Neural cell (in vitro differentiated cells): ENCODE measurements at regions not wholly inside any gene's neighbourhood (a gene's known extent, or its start where the extent isn't known, plus 50 kb on each side); places are given as distances from the start of the nearest gene placed in this dataset.

Source experiments
- H2AFZ ChIP-seq: fragments of 200-600, 300-800 bp; sonication (generic), shearing (Covaris generic); 2 replicates; pipeline ENCODE4 v1.6.0; 2014; ENCODE audit warnings: low read depth, mild to moderate bottlenecking, antibody characterized with exemption, low read length, moderate library complexity
- H3F3A ChIP-seq: fragments of 200-600 bp; shearing (Covaris generic); 2 replicates; pipeline ENCODE4 v1.6.1; 2016; ENCODE audit warnings: mild to moderate bottlenecking, moderate library complexity, mixed read lengths, antibody characterized with exemption, low read length; ENCODE audit not compliant: insufficient read depth, poor library complexity, severe bottlenecking
- H3K27ac ChIP-seq: fragments of 200-600, 300-800 bp; sonication (generic), shearing (Covaris generic); 2 replicates; pipeline ENCODE4 v1.5.1; 2014; ENCODE audit warnings: mild to moderate bottlenecking, low read length, moderate library complexity
- H3K27me3 ChIP-seq: fragments of 300-800, 200-600 bp; sonication (generic), shearing (Covaris generic); 2 replicates; pipeline ENCODE4 v1.6.0; 2014; ENCODE audit warnings: mild to moderate bottlenecking, low read depth, low read length, moderate library complexity; ENCODE audit not compliant: insufficient read depth
- H3K36me3 ChIP-seq: fragments of 300-800, 200-600 bp; sonication (generic), shearing (Covaris generic); 2 replicates; pipeline ENCODE4 v1.5.1; 2014; ENCODE audit warnings: mild to moderate bottlenecking, antibody characterized with exemption, low read length, moderate library complexity; ENCODE audit not compliant: insufficient read depth
- H3K4me2 ChIP-seq: fragments of 300-800, 200-600 bp; sonication (generic), shearing (Covaris generic); 2 replicates; pipeline ENCODE4 v1.6.0; 2014; ENCODE audit warnings: mild to moderate bottlenecking, low read length
- H3K4me3 ChIP-seq: fragments of 300-800, 200-600 bp; sonication (generic), shearing (Covaris generic); 2 replicates; pipeline ENCODE4 v1.5.1; 2014; ENCODE audit warnings: mild to moderate bottlenecking, low read length, moderate library complexity
- H3K79me2 ChIP-seq: fragments of 200-600 bp; shearing (Covaris generic); replicated peaks from 2 replicates; pipeline ENCODE4 v1.6.0; 2014; ENCODE audit warnings: mild to moderate bottlenecking, low read length, moderate library complexity; ENCODE audit not compliant: insufficient read depth
- H3K9ac ChIP-seq: fragments of 300-800, 200-600 bp; sonication (generic), shearing (Covaris generic); 2 replicates; pipeline ENCODE4 v1.6.1; 2016; ENCODE audit warnings: mild to moderate bottlenecking, low read length, mixed read lengths
- H3K9me2 ChIP-seq: fragments of 200-600 bp; shearing (Covaris generic); 2 replicates; pipeline ENCODE4 v1.6.1; 2016; ENCODE audit warnings: mild to moderate bottlenecking, low read length, mixed read lengths; ENCODE audit not compliant: insufficient read depth
- H3K9me3 ChIP-seq: fragments of 200-600, 300-800 bp; sonication (generic), shearing (Covaris generic); 2 replicates; pipeline ENCODE4 v1.6.1; 2016; ENCODE audit warnings: mild to moderate bottlenecking, mixed run types, low read length, moderate library complexity, mixed read lengths
- H4K20me1 ChIP-seq: fragments of 200-600 bp; shearing (Covaris generic); 2 replicates; pipeline ENCODE4 v1.6.1; 2016; ENCODE audit warnings: mild to moderate bottlenecking, mixed run types; ENCODE audit not compliant: insufficient read depth
- EP300 ChIP-seq: fragments of 450-650 bp; conservative IDR thresholded peaks from 2 replicates; pipeline ENCODE4 v1.6.1; 2014; ENCODE audit warnings: antibody characterized with exemption, mild to moderate bottlenecking, moderate library complexity; ENCODE audit not compliant: poor library complexity, severe bottlenecking
- EZH2 ChIP-seq: fragments of 200-600, 300-800 bp; shearing (Covaris generic), sonication (generic); IDR thresholded peaks from 2 replicates; pipeline ENCODE4 v1.6.1; 2014; ENCODE audit warnings: antibody characterized with exemption, low read length, borderline replicate concordance, mild to moderate bottlenecking; ENCODE audit not compliant: insufficient read depth, poor library complexity, severe bottlenecking
- MXI1 ChIP-seq: fragments of 450-650 bp; conservative IDR thresholded peaks from 2 replicates; pipeline ENCODE4 v1.6.1; 2014; ENCODE audit warnings: antibody characterized with exemption, mild to moderate bottlenecking; ENCODE audit not compliant: poor library complexity, severe bottlenecking
- POLR2AphosphoS5 ChIP-seq: IDR thresholded peaks from 2 replicates; pipeline ENCODE4 v1.6.1; 2012
- RAD21 ChIP-seq: fragments of 450-650 bp; conservative IDR thresholded peaks from 2 replicates; pipeline ENCODE4 v1.6.1; 2014; ENCODE audit warnings: antibody characterized with exemption, mild to moderate bottlenecking, moderate library complexity
- SMC3 ChIP-seq: fragments of 450-650 bp; conservative IDR thresholded peaks from 2 replicates; pipeline ENCODE4 v1.6.1; 2014; ENCODE audit warnings: antibody characterized with exemption, mild to moderate bottlenecking, moderate library complexity; ENCODE audit not compliant: poor library complexity
- TAF1 ChIP-seq: IDR thresholded peaks from 2 replicates; pipeline ENCODE4 v1.6.1; 2012; ENCODE audit warnings: low read depth
- TF ChIP-seq, protein P1 (sequence below): fragments of 450-650 bp; IDR thresholded peaks from 2 replicates; pipeline ENCODE4 v1.5.1; 2014; ENCODE audit warnings: antibody characterized with exemption, mild to moderate bottlenecking, moderate library complexity; ENCODE audit not compliant: poor library complexity, severe bottlenecking
- TF ChIP-seq, protein P2 (sequence below): IDR thresholded peaks from 2 replicates; pipeline ENCODE4 v1.6.1; 2012; ENCODE audit warnings: borderline replicate concordance

DNA sequence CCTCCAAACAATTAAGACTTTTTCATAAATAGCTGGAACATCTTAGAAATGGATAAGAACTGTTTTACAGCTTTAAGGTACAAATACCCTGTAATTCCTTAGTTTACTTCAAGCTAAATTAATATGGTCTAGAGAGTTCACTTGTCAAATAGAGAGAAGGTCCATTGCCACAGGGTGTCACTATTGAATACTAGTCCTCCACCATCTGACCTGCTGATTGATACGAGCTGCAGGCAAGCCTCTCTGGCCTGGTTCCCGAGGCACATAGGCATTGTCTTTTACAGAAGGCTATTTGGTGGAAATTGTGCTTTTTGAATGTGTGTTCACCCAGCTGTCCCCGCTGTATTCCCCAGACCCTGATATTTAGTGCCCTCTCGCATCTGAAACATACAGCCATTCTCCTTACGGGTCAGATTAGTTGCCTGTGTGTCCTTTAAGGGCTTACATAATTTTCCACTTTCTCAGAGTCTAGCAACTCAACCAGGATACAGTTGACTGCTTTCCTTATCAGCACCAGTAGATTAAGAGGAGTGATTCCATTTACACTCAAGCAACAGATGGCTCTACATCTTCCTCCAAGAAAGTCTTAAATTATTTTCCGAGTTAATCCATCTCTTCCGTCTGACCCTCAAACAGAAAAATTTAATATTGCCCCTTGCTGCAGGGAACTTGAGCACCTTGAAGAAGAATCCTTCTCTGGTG lies 788.8 kb upstream of the FAT3 start:
- H3K4me3 ChIP-seq = no peak overlapping the region
- no peak overlapping the region for H2AFZ ChIP-seq
- no peaks in the 10 kb centered on the region for H3K27me3 ChIP-seq
- no peaks in the 10 kb centered on the region for H3F3A ChIP-seq
- no peaks in the 10 kb centered on the region for H3K9me2 ChIP-seq
- no peaks in the 10 kb centered on the region for H3K79me2 ChIP-seq
- H3K27ac ChIP-seq = no peak overlapping the region
- H4K20me1 ChIP-seq = no peaks in the 10 kb centered on the region
- H3K9ac ChIP-seq = no peak overlapping the region
- H3K9me3 ChIP-seq = no peaks in the 10 kb centered on the region
- H3K36me3 ChIP-seq = no peaks in the 10 kb centered on the region
- TF ChIP-seq RAD21 = peak; percentile 44
- no peak for TF ChIP-seq POLR2AphosphoS5
- TF ChIP-seq MXI1 = no peak
- TF ChIP-seq SMC3 = peak; percentile 27
- TF ChIP-seq, protein P1, sequence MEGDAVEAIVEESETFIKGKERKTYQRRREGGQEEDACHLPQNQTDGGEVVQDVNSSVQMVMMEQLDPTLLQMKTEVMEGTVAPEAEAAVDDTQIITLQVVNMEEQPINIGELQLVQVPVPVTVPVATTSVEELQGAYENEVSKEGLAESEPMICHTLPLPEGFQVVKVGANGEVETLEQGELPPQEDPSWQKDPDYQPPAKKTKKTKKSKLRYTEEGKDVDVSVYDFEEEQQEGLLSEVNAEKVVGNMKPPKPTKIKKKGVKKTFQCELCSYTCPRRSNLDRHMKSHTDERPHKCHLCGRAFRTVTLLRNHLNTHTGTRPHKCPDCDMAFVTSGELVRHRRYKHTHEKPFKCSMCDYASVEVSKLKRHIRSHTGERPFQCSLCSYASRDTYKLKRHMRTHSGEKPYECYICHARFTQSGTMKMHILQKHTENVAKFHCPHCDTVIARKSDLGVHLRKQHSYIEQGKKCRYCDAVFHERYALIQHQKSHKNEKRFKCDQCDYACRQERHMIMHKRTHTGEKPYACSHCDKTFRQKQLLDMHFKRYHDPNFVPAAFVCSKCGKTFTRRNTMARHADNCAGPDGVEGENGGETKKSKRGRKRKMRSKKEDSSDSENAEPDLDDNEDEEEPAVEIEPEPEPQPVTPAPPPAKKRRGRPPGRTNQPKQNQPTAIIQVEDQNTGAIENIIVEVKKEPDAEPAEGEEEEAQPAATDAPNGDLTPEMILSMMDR = no peak
- TF ChIP-seq EZH2 = no peak
- no peak overlapping the region for H3K4me2 ChIP-seq

DNA sequence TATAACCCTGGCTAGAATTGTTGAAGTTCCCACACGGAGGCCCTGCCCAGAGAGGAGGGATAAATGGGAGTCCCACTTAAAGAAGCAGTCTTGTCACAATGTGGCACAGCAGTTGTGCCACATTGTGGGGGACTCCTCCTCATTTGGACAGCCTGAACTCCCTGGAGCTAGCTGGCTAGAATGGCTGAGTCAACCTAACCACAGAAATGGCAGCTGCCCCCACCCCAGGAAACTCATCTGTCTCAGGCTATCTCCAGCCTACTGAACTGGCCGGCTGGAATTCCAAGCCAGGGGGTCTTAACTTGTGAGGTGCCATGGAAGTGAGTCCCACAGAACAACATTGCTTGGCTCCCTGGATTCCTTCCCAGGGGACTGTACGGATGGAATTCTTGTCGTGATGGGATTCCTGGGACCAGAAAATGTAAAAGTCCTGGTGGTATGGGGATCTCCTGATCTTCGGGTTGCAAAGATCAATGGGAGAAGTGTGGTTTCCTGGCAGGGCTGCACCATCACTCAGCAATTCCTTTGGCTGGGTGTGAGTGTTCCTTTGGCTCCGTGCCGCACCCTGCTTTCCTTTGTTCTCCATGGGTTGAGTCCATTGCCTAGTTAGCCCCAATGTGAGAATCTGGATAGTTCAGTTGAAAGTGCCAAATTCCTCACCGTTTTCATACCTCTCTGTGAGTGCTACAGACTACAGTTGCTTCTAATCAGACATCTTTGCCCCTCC lies 791.2 kb upstream of the FAT3 start:
- no peak overlapping the region for H3K4me2 ChIP-seq
- H3K9ac ChIP-seq = no peak overlapping the region
- H3K36me3 ChIP-seq = no peaks in the 10 kb centered on the region
- TF ChIP-seq, protein P1 = no peak
- TF ChIP-seq EZH2 (no peak), TAF1 (no peak), RAD21 (no peak), POLR2AphosphoS5 (no peak), SMC3 (no peak), MXI1 (no peak), EP300 (no peak)
- TF ChIP-seq, protein P2, sequence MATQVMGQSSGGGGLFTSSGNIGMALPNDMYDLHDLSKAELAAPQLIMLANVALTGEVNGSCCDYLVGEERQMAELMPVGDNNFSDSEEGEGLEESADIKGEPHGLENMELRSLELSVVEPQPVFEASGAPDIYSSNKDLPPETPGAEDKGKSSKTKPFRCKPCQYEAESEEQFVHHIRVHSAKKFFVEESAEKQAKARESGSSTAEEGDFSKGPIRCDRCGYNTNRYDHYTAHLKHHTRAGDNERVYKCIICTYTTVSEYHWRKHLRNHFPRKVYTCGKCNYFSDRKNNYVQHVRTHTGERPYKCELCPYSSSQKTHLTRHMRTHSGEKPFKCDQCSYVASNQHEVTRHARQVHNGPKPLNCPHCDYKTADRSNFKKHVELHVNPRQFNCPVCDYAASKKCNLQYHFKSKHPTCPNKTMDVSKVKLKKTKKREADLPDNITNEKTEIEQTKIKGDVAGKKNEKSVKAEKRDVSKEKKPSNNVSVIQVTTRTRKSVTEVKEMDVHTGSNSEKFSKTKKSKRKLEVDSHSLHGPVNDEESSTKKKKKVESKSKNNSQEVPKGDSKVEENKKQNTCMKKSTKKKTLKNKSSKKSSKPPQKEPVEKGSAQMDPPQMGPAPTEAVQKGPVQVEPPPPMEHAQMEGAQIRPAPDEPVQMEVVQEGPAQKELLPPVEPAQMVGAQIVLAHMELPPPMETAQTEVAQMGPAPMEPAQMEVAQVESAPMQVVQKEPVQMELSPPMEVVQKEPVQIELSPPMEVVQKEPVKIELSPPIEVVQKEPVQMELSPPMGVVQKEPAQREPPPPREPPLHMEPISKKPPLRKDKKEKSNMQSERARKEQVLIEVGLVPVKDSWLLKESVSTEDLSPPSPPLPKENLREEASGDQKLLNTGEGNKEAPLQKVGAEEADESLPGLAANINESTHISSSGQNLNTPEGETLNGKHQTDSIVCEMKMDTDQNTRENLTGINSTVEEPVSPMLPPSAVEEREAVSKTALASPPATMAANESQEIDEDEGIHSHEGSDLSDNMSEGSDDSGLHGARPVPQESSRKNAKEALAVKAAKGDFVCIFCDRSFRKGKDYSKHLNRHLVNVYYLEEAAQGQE = no peak
- H3K9me3 ChIP-seq = no peaks in the 10 kb centered on the region
- H4K20me1 ChIP-seq = no peaks in the 10 kb centered on the region
- H2AFZ ChIP-seq = no peak overlapping the region
- H3K79me2 ChIP-seq = no peaks in the 10 kb centered on the region
- no peak overlapping the region for H3K27ac ChIP-seq
- no peaks in the 10 kb centered on the region for H3F3A ChIP-seq
- H3K27me3 ChIP-seq = no peaks in the 10 kb centered on the region
- no peak overlapping the region for H3K4me3 ChIP-seq
- H3K9me2 ChIP-seq = no peaks in the 10 kb centered on the region
